ENCODE measurements at regions not wholly inside any gene's neighbourhood (a gene's known extent, or its start where the extent isn't known, plus 50 kb on each side); places are given as distances from the start of the nearest gene placed in this dataset.

- TF ChIP-seq POLR2AphosphoS5 (IDR thresholded peaks at IDR 0.05; ENCODE audit: low read depth, low read length) (no peak), POLR2A (IDR thresholded peaks at IDR 0.05; ENCODE audit: low read depth, low read length) (no peak), SPI1 (IDR thresholded peaks at IDR 0.05; ENCODE audit: low read depth, low read length) (no peak)
Observed at GRCh38 chr3:66933233-66933632, 64.9 kb upstream of the KBTBD8 start.
